Endodermal cell (in vitro differentiated cells): ENCODE measurements at regions not wholly inside any gene's neighbourhood (a gene's known extent, or its start where the extent isn't known, plus 50 kb on each side); places are given as distances from the start of the nearest gene placed in this dataset.

Experiments used
- DNase-seq: peaks from one replicate; pipeline ENCODE4 v3.0.0-alpha.2; 2017
- H3K27ac ChIP-seq: 2 replicates; pipeline ENCODE4 v1.5.1; 2013; ENCODE audit warnings: mild to moderate bottlenecking, low read depth, low read length, moderate library complexity
- H3K27me3 ChIP-seq: 2 replicates; pipeline ENCODE4 v1.6.1; 2013; ENCODE audit warnings: mild to moderate bottlenecking, low read length, moderate library complexity; ENCODE audit not compliant: insufficient read depth, control insufficient read depth, poor library complexity, severe bottlenecking
- H3K36me3 ChIP-seq: 2 replicates; pipeline ENCODE4 v1.7.0; 2013; ENCODE audit warnings: mild to moderate bottlenecking, low read length, moderate library complexity; ENCODE audit not compliant: control insufficient read depth, insufficient read depth
- H3K4me1 ChIP-seq: one replicate; pipeline ENCODE4 v1.7.0; 2013; ENCODE audit warnings: low read length; ENCODE audit not compliant: control insufficient read depth, insufficient read depth
- H3K4me3 ChIP-seq: 2 replicates; pipeline ENCODE4 v1.5.1; 2013; ENCODE audit warnings: mild to moderate bottlenecking, low read length, moderate library complexity
- H3K9ac ChIP-seq: 2 replicates; pipeline ENCODE4 v1.6.1; 2013; ENCODE audit warnings: mild to moderate bottlenecking, low read length, moderate library complexity; ENCODE audit not compliant: poor library complexity, severe bottlenecking; ENCODE audit errors: extremely low read depth
- H3K9me3 ChIP-seq: 2 replicates; pipeline ENCODE4 v1.6.1; 2013; ENCODE audit warnings: mild to moderate bottlenecking, low read length, moderate library complexity; ENCODE audit not compliant: control insufficient read depth
- H3K27ac Mint-ChIP-seq: 2 replicates; pipeline ENCODE4 v1.8.0; 2020; ENCODE audit warnings: mixed read lengths
- H3K27me3 Mint-ChIP-seq: 2 replicates; pipeline ENCODE4 v1.8.0; 2021; ENCODE audit warnings: mild to moderate bottlenecking, mixed read lengths; ENCODE audit not compliant: insufficient read depth
- H3K36me3 Mint-ChIP-seq: 2 replicates; pipeline ENCODE4 v1.8.0; 2020; ENCODE audit warnings: low read depth, mixed read lengths
- H3K4me1 Mint-ChIP-seq: 2 replicates; pipeline ENCODE4 v1.8.0; 2020; ENCODE audit warnings: mixed read lengths
- H3K4me3 Mint-ChIP-seq: 2 replicates; pipeline ENCODE4 v1.8.0; 2020; ENCODE audit warnings: mild to moderate bottlenecking, moderate library complexity, mixed read lengths
- H3K9me3 Mint-ChIP-seq: 2 replicates; pipeline ENCODE4 v1.8.0; 2020; ENCODE audit warnings: mild to moderate bottlenecking, mixed read lengths
- CTCF ChIP-seq: fragments of 200-600 bp; sonication (generic); conservative IDR thresholded peaks from 2 replicates; pipeline ENCODE4 v1.5.0; 2021; ENCODE audit warnings: antibody characterized with exemption, mild to moderate bottlenecking
- WGBS, 2 experiments: methylation state at CpG; one replicate each; pipeline versions ENCODE4 v1.1.5 to v1.1.7; 2013; ENCODE audit warnings: missing lambda C conversion rate in 2 of 2, mixed read lengths in 1 of 2; ENCODE audit not compliant: insufficient coverage in 1 of 2, insufficient read length in 1 of 2; 5-methylcytosine and 5-hydroxymethylcytosine counted together

GRCh38 chr3:102866845-102867244, 432.0 kb downstream of the ZPLD1 start:
- Histone ChIP-seq H3K4me3 (no peak overlapping the region), H3K27ac (no peak overlapping the region), H3K9me3 (no peaks in the 10 kb centered on the region), H3K9ac (no peak overlapping the region), H3K27me3 (no peaks in the 10 kb centered on the region), H3K36me3 (no peaks in the 10 kb centered on the region), H3K4me1 (no peaks in the 10 kb centered on the region)
- no peaks in the 10 kb centered on the region for H3K9me3 Mint-ChIP-seq
- WGBS, 2 experiments, result 94 to 100% methylated on average over 2 of the region's 2 CpGs
- no peaks in the 10 kb centered on the region for H3K4me1 Mint-ChIP-seq
- DNase-seq, result no peak
- no peaks in the 10 kb centered on the region for H3K36me3 Mint-ChIP-seq
- no peaks in the 10 kb centered on the region for H3K27me3 Mint-ChIP-seq
- H3K27ac Mint-ChIP-seq, result no peak overlapping the region
- no peak overlapping the region for H3K4me3 Mint-ChIP-seq
- TF ChIP-seq CTCF, result no peak

GRCh38 chr3:102883515-102883914, 448.7 kb downstream of the ZPLD1 start:
- Mint-ChIP-seq H3K27ac (no peak overlapping the region), H3K4me1 (peaks cover 4% of the 10 kb centered on the region), H3K9me3 (no peaks in the 10 kb centered on the region), H3K36me3 (no peaks in the 10 kb centered on the region), H3K27me3 (peaks cover 10% of the 10 kb centered on the region), H3K4me3 (no peak overlapping the region)
- TF ChIP-seq CTCF, result no peak
- Histone ChIP-seq H3K4me3 (no peak overlapping the region), H3K9ac (no peak overlapping the region), H3K27me3 (peaks cover 12% of the 10 kb centered on the region), H3K27ac (no peak overlapping the region), H3K36me3 (no peaks in the 10 kb centered on the region), H3K4me1 (no peaks in the 10 kb centered on the region), H3K9me3 (no peaks in the 10 kb centered on the region)
- whole genome bisulfite sequencing, 2 experiments, result 81 to 100% methylated on average over 1 to 2 of the region's 2 CpGs
- DNase-seq, result no peak

- Histone ChIP-seq H3K27ac (no peak overlapping the region), H3K27me3 (peaks cover 24% of the 10 kb centered on the region), H3K4me3 (no peak overlapping the region), H3K9ac (no peak overlapping the region), H3K36me3 (no peaks in the 10 kb centered on the region), H3K4me1 (no peaks in the 10 kb centered on the region), H3K9me3 (no peaks in the 10 kb centered on the region)
- no peak overlapping the region for H3K4me3 Mint-ChIP-seq
- TF ChIP-seq CTCF, result no peak
- no peak overlapping the region for H3K27ac Mint-ChIP-seq
- no peaks in the 10 kb centered on the region for H3K9me3 Mint-ChIP-seq
- H3K36me3 Mint-ChIP-seq, result no peaks in the 10 kb centered on the region
- DNase-seq, result no peak
- WGBS, 2 experiments, result 89 to 92% methylated on average over 1 of the region's 1 CpG
- peaks cover 13% of the 10 kb centered on the region for H3K4me1 Mint-ChIP-seq
- H3K27me3 Mint-ChIP-seq, result peaks cover 17% of the 10 kb centered on the region
Observed at GRCh38 chr3:102885289-102885688, 450.5 kb downstream of the ZPLD1 start.
